ENCODE measurements at regions not wholly inside any gene's neighbourhood (a gene's known extent, or its start where the extent isn't known, plus 50 kb on each side); places are given as distances from the start of the nearest gene placed in this dataset.

DNA sequence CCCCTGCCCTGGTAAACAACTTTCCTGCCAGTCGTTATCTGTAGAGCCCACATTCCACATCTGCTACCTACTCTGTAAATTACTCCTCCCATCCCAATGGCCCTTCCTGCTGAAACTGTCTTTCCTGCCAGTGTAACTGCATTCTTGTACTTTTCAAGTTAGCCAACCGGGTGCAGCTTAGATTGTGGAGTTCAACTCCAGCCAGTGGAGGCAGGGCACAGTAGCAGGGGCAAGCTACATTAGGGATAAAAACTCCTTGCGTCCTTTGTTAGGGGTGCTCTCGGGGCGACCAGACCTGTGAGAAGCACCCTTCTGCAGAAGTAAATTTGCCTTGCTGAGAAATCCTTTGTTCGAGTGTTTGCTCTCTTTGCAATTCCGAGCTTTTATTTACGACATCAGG is 639.0 kb upstream of the TYRP1 start:
- TF ChIP-seq, protein P1, sequence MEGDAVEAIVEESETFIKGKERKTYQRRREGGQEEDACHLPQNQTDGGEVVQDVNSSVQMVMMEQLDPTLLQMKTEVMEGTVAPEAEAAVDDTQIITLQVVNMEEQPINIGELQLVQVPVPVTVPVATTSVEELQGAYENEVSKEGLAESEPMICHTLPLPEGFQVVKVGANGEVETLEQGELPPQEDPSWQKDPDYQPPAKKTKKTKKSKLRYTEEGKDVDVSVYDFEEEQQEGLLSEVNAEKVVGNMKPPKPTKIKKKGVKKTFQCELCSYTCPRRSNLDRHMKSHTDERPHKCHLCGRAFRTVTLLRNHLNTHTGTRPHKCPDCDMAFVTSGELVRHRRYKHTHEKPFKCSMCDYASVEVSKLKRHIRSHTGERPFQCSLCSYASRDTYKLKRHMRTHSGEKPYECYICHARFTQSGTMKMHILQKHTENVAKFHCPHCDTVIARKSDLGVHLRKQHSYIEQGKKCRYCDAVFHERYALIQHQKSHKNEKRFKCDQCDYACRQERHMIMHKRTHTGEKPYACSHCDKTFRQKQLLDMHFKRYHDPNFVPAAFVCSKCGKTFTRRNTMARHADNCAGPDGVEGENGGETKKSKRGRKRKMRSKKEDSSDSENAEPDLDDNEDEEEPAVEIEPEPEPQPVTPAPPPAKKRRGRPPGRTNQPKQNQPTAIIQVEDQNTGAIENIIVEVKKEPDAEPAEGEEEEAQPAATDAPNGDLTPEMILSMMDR (IDR thresholded peaks at IDR 0.05) = no peak
- TF ChIP-seq POLR2A (IDR thresholded peaks at IDR 0.05) = no peak
